Endometrium (tissue), 2 donors: ENCODE measurements at regions not wholly inside any gene's neighbourhood (a gene's known extent, or its start where the extent isn't known, plus 50 kb on each side); places are given as distances from the start of the nearest gene placed in this dataset.
"Not testable (repeated sequence)": the region's sequence is repeated elsewhere in the genome, so short reads cannot be mapped to it uniquely, and the experiment has no call there.

ENCODE experiments used
- FAIRE-seq: peaks from 2 replicates; lab custom pipeline; 2012; peaks lifted over from hg19 to GRCh38; lab: Jason Lieb, UNC
- donor health status: control.
- donor health status: control.

GRCh38 chr10:23493711-23494110 lies 54.8 kb downstream of the OTUD1 start:
- FAIRE-seq, result no peak

GRCh38 chr10:23496727-23497126 lies 57.9 kb downstream of the OTUD1 start:
- no peak for FAIRE-seq

GRCh38 chr10:23499372-23500132 lies 60.7 kb downstream of the OTUD1 start:
- FAIRE-seq, result no peak

GRCh38 chr10:23505797-23506465 lies 67.1 kb downstream of the OTUD1 start:
- no peak for FAIRE-seq

GRCh38 chr10:23512355-23513058 lies 73.6 kb downstream of the OTUD1 start:
- no peak for FAIRE-seq

- FAIRE-seq, result not testable (repeated sequence)
These were observed 74.7 kb downstream of the OTUD1 start for GRCh38 chr10:23513621-23514020.

GRCh38 chr10:23514321-23514720 lies 75.4 kb downstream of the OTUD1 start:
- FAIRE-seq, result no peak

- FAIRE-seq, result no peak
These were observed 77.7 kb downstream of the OTUD1 start for GRCh38 chr10:23516530-23516929.

- FAIRE-seq, result no peak
These were observed 78.3 kb downstream of the OTUD1 start for GRCh38 chr10:23517155-23517554.

- no peak for FAIRE-seq
These were observed 82.9 kb downstream of the OTUD1 start for GRCh38 chr10:23521735-23522134.

- FAIRE-seq, result no peak
These were observed 83.5 kb downstream of the OTUD1 start for GRCh38 chr10:23522345-23522744.

- no peak for FAIRE-seq
These were observed 84.4 kb downstream of the OTUD1 start for GRCh38 chr10:23523251-23523650.

GRCh38 chr10:23525406-23525805 lies 86.5 kb downstream of the OTUD1 start:
- FAIRE-seq, result no peak

GRCh38 chr10:23528419-23528818 lies 89.5 kb downstream of the OTUD1 start:
- no peak for FAIRE-seq

GRCh38 chr10:23529625-23530024 lies 90.8 kb downstream of the OTUD1 start:
- FAIRE-seq, result no peak

- peak; percentile 79 for FAIRE-seq
These were observed 91.2 kb downstream of the OTUD1 start for GRCh38 chr10:23530079-23530478.

GRCh38 chr10:23533212-23533611 lies 94.3 kb downstream of the OTUD1 start:
- FAIRE-seq, result no peak

- FAIRE-seq, result no peak
These were observed 95.5 kb downstream of the OTUD1 start for GRCh38 chr10:23534326-23534725.

GRCh38 chr10:23534761-23535160 lies 95.9 kb downstream of the OTUD1 start:
- FAIRE-seq, result no peak

GRCh38 chr10:23535381-23535780 lies 96.5 kb downstream of the OTUD1 start:
- no peak for FAIRE-seq

GRCh38 chr10:23538968-23539367 lies 100.1 kb downstream of the OTUD1 start:
- FAIRE-seq, result no peak

GRCh38 chr10:23540401-23541030 lies 101.6 kb downstream of the OTUD1 start:
- FAIRE-seq, result peak; percentile 95
